Heart right ventricle (tissue), 16 donors: ENCODE measurements at regions not wholly inside any gene's neighbourhood (a gene's known extent, or its start where the extent isn't known, plus 50 kb on each side); places are given as distances from the start of the nearest gene placed in this dataset.

Experiments
- ATAC-seq, 8 donors: fragments of 200-7000 bp; cut with Tn5 transposase; one replicate each; pipeline ENCODE4 v1.9.1; 2020; ENCODE audit warnings: mild to moderate bottlenecking in 8 of 8, moderate library complexity in 8 of 8, moderate number of reproducible peaks in 1 of 8
- DNase-seq, 2 donors: peaks; one replicate each; pipeline ENCODE4 v3.0.0-alpha.2; 2020
- H3K27ac ChIP-seq, 10 donors: fragments of 200-600 bp; sonication (generic) in 2 of 10; one replicate each; pipeline versions ENCODE4 v1.5.0 to v1.8.0; 2020 to 2022; ENCODE audit warnings: mild to moderate bottlenecking in 3 of 10
- H3K27me3 ChIP-seq, 7 donors: fragments of 200-600 bp; one replicate each; pipeline ENCODE4 v1.8.0; 2021 to 2022; ENCODE audit warnings: mild to moderate bottlenecking in 2 of 7
- H3K36me3 ChIP-seq, 9 donors: fragments of 200-600 bp; sonication (generic) in 1 of 9; one replicate each; pipeline versions ENCODE4 v1.5.0 to v1.8.0; 2020 to 2022; ENCODE audit warnings: mild to moderate bottlenecking in 2 of 9
- H3K4me1 ChIP-seq, 9 donors: fragments of 200-600 bp; sonication (generic) in 1 of 9; one replicate each; pipeline versions ENCODE4 v1.5.0 to v1.8.0; 2020 to 2022; ENCODE audit warnings: mild to moderate bottlenecking in 4 of 9
- H3K4me3 ChIP-seq, 10 donors: fragments of 200-600 bp; sonication (generic) in 2 of 10; one replicate each; pipeline versions ENCODE4 v1.5.0 to v1.8.0; 2020 to 2022; ENCODE audit warnings: mild to moderate bottlenecking in 7 of 10, moderate library complexity in 2 of 10
- H3K9me3 ChIP-seq, 11 donors: fragments of 200-600 bp in 10 of 11; sonication (generic) in 2 of 11; one replicate each; pipeline versions ENCODE4 v1.5.0 to v1.8.0; 2013 to 2022; ENCODE audit warnings: mild to moderate bottlenecking in 2 of 11, control low read depth in 1 of 11, moderate library complexity in 1 of 11
- WGBS, 2 donors: extraction: QIAGEN DNeasy Blood & Tissue Kit; methylation state at CpG; one replicate each; pipeline ENCODE4 v1.1.7; 2013; ENCODE audit warnings: inconsistent platforms in 1 of 2; 5-methylcytosine and 5-hydroxymethylcytosine counted together
- intact Hi-C, 10 donors: fragments of 100-400 bp; cut with DNase I; formaldehyde crosslinking; loops; one replicate each; pipeline versions ENCODE4 v1.11.1 to v1.14.2; 2022
- TF ChIP-seq, protein P1 (sequence below), 9 donors: fragments of 200-600 bp; sonication (generic) in 2 of 9; IDR thresholded peaks; one replicate each; pipeline versions ENCODE4 v1.5.0 to v1.8.0; 2021 to 2022; ENCODE audit warnings: antibody characterized with exemption in 9 of 9, mild to moderate bottlenecking in 5 of 9, moderate library complexity in 1 of 9
- donor health status: Arrhythmogenic right ventricular cardiomyopathy.
- donor health status: ischemic (EF 13 %, LVEDD 7.1; RV severe dilation, severe dysfunction).
- donor health status: healthy with polysubstance abuse.
- donor health status: DM: no; HTN: yes; CAD: no.
- donor health status: DM: no; HTN: no; CAD: no.
- donor health status: ischemic (EF 25% LVEDD 6.9; RV normal size, moderate dysfunction).
- donor health status: ischemic (EF 25% LVEDD 5.7; RV mildly dilated, moderate dysfunction).
- donor health status: healthy.
- donor health status: DM: yes; HTN: yes; CAD: no.
- donor health status: Ischemic cardiomyopathy.
- donor health status: ischemic (EF 35%, LVEDD 5.7; RV mildly dilated, moderate dysfunction).
- donor health status: nonischemic (EF 11% LVEDD 7.7; RV severe dilation, severe dysfunction).
- donor health status: DM: yes; HTN: yes; CAD: no.
- donor health status: PGD.
- donor health status: ischemic (EF 29% LVEDD 5.4; RV normal size, mild dysfunction).
- donor health status: nonischemic (EF 23%, LVEDD 6.1; RV moderate dilation, normal function).

DNA sequence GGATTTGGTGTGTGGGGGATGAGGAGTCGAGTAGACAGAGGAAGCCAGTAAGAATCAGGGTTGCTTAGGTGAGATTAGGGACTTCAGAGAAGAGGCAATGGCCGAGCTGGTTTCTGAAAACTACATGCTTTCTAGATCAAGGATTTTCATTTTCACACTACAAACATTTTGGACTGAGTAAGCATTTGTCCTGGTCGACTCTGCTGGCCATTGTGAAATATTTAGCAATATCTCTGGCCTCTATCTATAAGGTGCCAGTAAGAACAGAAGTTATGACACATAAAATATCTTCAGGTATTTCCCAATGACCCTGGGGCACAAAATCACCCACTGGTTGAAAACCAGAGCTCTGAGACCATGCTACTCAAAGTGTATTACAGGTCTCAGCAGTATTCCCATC, 1275.1 kb upstream of the CDH8 start:
- intact Hi-C loops, result no loop called here
- ATAC-seq, result no peak
- TF ChIP-seq, protein P1, sequence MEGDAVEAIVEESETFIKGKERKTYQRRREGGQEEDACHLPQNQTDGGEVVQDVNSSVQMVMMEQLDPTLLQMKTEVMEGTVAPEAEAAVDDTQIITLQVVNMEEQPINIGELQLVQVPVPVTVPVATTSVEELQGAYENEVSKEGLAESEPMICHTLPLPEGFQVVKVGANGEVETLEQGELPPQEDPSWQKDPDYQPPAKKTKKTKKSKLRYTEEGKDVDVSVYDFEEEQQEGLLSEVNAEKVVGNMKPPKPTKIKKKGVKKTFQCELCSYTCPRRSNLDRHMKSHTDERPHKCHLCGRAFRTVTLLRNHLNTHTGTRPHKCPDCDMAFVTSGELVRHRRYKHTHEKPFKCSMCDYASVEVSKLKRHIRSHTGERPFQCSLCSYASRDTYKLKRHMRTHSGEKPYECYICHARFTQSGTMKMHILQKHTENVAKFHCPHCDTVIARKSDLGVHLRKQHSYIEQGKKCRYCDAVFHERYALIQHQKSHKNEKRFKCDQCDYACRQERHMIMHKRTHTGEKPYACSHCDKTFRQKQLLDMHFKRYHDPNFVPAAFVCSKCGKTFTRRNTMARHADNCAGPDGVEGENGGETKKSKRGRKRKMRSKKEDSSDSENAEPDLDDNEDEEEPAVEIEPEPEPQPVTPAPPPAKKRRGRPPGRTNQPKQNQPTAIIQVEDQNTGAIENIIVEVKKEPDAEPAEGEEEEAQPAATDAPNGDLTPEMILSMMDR (IDR thresholded peaks at IDR 0.05), result no peak
- Histone ChIP-seq H3K4me3 (no peak overlapping the region), H3K27ac (no peak overlapping the region), H3K36me3 (no peaks in the 10 kb centered on the region), H3K27me3 (no peaks in the 10 kb centered on the region), H3K9me3 (no peaks in the 10 kb centered on the region), H3K4me1 (peaks cover 0 to 8% (median 3%) of the 10 kb centered on the region in 9 donors)
- WGBS, 2 donors, result 69 to 79% methylated on average over 3 of the region's 3 CpGs
- no peak for DNase-seq

DNA sequence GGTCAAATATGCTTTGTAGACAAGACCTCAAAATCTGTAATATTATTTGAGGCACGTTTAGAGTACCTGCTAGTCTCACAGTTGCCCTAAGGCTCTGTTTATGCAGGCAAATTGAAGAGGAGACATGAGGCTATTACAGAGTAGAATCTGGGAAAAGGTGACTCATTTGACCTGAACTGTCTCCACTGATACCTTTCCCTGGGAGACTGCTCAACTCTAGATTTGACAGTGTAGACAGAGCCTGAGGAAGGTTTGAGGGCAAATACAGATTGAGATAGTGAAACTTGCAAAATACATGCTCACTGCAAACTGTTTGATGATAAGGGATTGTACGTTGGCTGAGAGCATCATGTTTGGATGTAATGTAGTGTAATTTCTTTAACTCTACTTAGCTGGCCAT, 1266.6 kb upstream of the CDH8 start:
- TF ChIP-seq, protein P1 (IDR thresholded peaks at IDR 0.05), result no peak
- Histone ChIP-seq H3K27me3 (no peaks in the 10 kb centered on the region), H3K4me1 (no peaks in the 10 kb centered on the region), H3K4me3 (no peak overlapping the region), H3K36me3 (no peaks in the 10 kb centered on the region), H3K27ac (no peak overlapping the region), H3K9me3 (no peaks in the 10 kb centered on the region)
- WGBS, 2 donors, result 46 to 52% methylated on average over 2 of the region's 2 CpGs
- no peak for DNase-seq
- no peak for ATAC-seq
- intact Hi-C loops, result no loop called here

DNA sequence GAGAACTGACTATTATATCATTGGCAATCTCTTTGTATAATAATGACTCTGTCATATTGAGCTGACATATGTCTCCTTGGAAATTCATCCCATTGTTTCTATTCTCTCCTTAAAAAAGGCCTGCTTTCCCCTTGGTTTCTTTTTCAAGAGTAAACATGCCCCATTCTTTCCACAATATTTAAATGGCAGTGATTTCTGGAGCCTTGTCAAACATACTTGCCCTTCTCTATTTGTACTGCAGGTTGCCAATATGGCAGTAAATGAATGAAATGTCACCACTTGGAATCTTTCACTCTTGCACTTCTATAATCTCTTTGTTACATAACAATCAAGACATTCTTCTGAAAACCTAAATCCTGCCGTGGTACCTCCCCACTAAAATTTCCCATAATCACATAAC, 1265.1 kb upstream of the CDH8 start:
- H3K27ac ChIP-seq, result no peak overlapping the region
- H3K36me3 ChIP-seq, result no peaks in the 10 kb centered on the region
- intact Hi-C loops, result no loop called here
- ATAC-seq (no peak), DNase-seq (no peak)
- no peaks in the 10 kb centered on the region for H3K9me3 ChIP-seq
- H3K4me1 ChIP-seq, result no peaks in the 10 kb centered on the region
- TF ChIP-seq, protein P1 (IDR thresholded peaks at IDR 0.05), result no peak
- 29 to 39% methylated on average over 1 of the region's 1 CpG for WGBS, 2 donors
- no peak overlapping the region for H3K4me3 ChIP-seq
- H3K27me3 ChIP-seq, result no peaks in the 10 kb centered on the region

DNA sequence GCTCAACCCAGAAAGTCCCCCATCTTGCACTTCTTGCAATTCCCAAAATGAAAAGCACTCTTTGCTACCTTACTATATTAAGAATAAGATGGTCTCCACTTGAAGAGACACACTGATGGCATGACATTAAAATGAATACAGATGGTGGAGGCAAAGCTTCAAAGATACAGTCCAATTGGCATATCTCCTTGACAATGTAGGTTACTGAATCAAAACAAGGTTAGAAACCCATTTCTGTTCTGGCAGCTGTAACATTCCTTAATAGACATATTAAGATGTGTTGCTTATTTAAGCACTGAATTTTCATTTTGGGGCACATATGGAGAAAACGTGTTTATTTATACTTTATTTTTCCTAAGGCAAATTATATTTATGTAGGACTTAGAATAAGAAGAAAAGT, 1262.8 kb upstream of the CDH8 start:
- Histone ChIP-seq H3K27ac (no peak overlapping the region), H3K9me3 (no peaks in the 10 kb centered on the region), H3K27me3 (no peaks in the 10 kb centered on the region), H3K4me3 (no peak overlapping the region), H3K36me3 (no peaks in the 10 kb centered on the region), H3K4me1 (no peaks in the 10 kb centered on the region)
- ATAC-seq (no peak), DNase-seq (no peak)
- intact Hi-C loops, result no loop called here
- WGBS, 2 donors, result 75 to 80% methylated on average over 1 of the region's 1 CpG
- TF ChIP-seq, protein P1 (IDR thresholded peaks at IDR 0.05), result no peak

DNA sequence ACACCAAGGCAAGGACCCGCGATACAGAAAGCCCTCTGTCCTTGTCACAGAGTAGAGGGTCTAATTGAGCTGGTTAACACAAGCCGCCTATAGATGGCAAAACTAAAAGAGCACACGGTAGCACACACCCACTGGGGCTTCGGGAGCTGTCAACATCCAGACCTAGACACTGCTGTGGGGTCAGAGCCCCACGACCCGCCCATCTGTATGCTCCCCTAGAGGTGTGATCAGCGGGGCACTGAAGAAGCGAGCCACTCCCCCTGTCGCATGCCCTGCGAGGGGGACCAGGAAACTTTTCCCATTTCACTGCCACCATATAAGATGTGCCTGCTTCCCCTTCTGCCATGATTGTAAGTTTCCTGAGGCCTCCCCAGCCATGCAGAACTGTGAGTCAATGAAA, 1255.8 kb upstream of the CDH8 start:
- peaks cover 0 to 11% (median 0%) of the 10 kb centered on the region in 9 donors for H3K4me1 ChIP-seq
- no peak overlapping the region for H3K4me3 ChIP-seq
- TF ChIP-seq, protein P1 (IDR thresholded peaks at IDR 0.05), result no peak
- no peak for DNase-seq
- no peaks in the 10 kb centered on the region for H3K9me3 ChIP-seq
- H3K27ac ChIP-seq, result no peak overlapping the region
- H3K36me3 ChIP-seq, result no peaks in the 10 kb centered on the region
- WGBS, 2 donors, result 90 to 93% methylated on average over 11 of the region's 11 CpGs
- no peak for ATAC-seq
- H3K27me3 ChIP-seq, result no peaks in the 10 kb centered on the region
- intact Hi-C loops, result no loop called here
